ENCODE measurements at regions not wholly inside any gene's neighbourhood (a gene's known extent, or its start where the extent isn't known, plus 50 kb on each side); places are given as distances from the start of the nearest gene placed in this dataset.

DNA sequence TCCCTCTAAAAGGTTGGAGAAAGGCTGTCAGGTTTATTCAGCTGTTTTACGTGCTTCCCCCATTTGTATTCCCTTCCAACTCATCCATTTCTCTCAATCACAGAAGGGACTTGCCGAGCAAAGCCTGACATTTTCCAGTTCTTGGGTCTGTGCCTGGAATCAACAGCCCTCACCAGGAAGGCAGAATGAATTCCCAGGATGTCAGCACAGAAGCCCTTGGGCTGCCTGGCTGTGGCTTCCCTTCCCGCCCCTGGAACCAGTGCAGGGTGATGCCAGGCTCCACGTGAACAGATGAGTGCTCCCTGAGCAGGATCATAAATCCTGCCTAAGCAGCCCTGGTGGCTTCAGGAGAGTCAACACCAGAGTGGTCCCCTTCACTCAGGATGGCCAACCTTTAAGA lies 86.1 kb upstream of the CD83 start:
- DNase-seq, result no peak

GRCh38 chr6:14035071-14035847 lies 82.3 kb upstream of the CD83 start:
- no peak for DNase-seq

DNA sequence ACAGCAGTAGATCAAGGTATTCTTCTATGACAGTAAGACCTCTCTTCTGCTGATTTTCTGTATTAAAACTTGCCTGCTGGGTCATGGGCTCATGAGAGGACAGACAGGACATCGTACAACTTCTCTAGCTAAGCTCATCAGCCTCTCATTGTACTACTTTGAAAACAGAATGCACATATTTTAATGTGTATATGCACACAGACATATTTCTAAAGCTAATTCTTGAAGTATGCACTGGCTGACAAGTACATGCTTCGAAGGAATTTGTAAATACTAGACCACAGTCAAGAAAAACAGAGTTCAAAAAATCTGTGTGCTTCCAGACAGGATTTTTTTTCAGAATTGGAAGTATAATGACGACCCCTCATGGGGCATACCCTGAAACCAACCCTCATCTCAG lies 81.7 kb upstream of the CD83 start:
- no peak for DNase-seq

- no peak for DNase-seq
These were observed 80.7 kb upstream of the CD83 start for GRCh38 chr6:14036911-14037310.

- DNase-seq, result no peak
These were observed 79.9 kb upstream of the CD83 start for GRCh38 chr6:14037402-14038277.

GRCh38 chr6:14038467-14039437 lies 78.8 kb upstream of the CD83 start:
- no peak for DNase-seq

- DNase-seq, result no peak
These were observed 77.5 kb upstream of the CD83 start for GRCh38 chr6:14040042-14040441.

DNA sequence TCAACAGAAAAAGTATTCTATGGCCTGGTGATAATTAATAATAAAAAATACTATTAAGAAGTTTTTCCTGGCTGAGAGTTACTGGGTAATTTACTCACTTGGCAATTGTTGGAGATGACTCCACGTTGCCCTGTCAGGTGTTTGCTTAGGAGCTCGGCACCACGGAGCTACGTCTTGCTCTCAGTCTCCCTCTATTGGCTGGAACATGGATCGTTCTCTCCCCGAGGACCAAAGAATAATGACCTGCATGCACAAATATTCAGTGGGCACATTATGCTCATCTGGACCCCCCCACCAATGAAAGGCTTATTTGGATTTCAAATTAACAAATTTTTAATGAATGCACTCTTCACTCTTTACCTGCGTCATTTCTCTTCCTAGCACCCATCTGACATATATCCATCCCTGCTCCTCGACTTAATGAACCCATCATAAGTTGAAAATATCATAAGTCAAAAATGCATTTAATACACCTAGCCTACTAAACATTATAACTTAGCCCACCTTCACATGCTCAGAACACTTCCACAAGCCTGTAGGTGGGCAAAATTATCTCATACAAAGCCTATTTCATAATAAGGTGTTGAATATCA lies 71.0 kb upstream of the CD83 start:
- DNase-seq, result no peak

- no peak for DNase-seq
These were observed 70.3 kb upstream of the CD83 start for GRCh38 chr6:14047151-14047740.

GRCh38 chr6:14048837-14049236 lies 68.7 kb upstream of the CD83 start:
- no peak for DNase-seq

GRCh38 chr6:14051355-14051754 lies 66.2 kb upstream of the CD83 start:
- DNase-seq, result no peak

DNA sequence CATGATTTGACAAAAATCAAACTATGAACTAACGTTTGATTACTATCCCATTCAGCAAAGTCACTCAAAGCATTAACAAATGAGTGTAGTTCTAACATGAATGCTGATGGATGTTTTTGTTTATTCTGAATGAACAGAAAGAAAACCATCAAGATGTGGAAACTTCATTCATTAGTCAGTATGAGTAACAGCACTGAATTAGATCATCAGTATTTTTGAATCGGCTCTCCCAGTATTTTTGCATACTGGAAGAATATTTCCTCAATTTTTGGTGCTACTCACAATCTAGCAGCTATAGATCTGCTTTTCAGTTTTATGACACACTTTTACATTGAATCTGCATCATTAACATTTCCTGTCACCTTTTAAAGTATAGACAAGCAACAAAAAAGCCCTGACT lies 63.8 kb upstream of the CD83 start:
- no peak for DNase-seq

DNA sequence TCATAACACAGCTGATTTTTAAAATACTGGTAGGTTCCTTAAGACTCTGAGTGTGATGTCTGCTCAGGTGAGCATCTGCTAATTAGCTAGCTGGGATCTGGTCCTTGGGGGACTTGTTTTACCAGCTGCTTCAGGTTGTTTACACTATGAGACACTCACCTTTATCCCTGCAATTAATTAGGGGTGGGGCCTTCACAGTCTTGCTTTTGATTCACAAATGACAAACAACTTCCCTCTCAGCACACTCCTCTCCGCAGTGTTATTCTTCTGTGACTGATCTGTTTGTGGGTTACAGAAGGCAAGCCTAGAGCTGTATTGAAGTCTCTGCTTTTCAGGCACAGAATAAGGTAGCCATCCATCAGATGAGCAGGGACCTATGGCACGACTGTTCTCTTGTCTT lies 62.0 kb upstream of the CD83 start:
- DNase-seq, result no peak

DNA sequence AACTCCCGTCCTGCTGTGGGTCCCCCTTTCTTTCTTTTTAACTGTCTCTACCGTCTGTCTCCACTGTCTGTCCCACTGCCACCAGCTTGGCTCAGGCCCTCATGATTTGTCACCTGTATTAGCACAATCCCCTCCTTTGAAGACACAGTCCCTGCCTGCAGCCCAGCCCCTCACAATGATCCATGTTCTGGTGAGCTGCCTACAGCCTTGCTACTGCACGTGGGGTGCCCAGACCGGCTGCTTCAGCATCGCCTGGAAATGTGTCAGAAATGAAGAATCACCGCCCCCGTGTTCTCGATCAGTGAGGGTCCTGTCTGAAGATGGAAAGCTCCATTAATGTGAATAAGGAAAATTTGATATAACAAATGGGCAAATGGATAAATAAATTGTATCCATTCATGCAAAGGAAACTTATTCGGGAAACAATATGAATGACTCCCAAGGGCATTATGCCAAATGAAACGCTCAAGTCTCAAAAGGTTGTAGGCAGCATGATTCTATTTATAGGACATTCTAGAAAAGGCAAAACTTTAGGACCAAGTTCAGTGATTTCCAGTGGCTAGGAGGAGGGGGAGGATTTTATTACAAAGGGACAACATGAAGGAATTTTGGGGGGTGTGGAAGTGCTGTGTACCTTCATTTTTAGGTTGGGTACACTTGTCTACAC lies 59.4 kb upstream of the CD83 start:
- no peak for DNase-seq

- no peak for DNase-seq
These were observed 58.8 kb upstream of the CD83 start for GRCh38 chr6:14058735-14059134.

DNA sequence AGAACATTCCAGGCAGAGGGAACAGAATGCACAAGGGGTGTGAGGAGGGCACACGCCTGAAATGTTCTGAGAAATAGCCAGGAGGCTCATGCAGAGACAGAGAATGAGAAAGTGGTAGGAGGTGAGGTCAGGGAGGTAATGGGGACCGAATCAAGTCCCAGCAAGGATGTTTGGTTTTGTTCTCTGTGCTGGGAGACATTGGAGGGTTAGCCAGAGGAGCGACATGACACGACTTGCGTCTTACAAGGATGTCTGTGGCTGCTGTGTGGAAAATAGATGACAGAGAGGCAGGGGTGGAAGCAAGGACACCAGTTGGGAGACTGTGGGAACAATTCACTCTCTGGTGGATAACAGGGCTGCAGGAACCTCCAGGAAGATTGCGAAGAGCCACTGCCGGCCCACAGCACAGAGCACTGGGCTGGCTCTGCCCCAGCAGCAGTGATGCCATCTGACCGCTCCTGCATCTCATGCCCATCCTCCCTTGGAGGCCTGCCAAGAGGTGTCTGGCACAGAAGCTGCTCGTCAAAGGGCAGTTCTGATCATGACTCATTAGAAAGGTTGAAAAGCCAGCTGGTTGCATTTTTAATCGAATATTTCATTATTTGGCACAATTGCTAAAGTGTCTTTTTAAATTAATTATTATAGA lies 57.7 kb upstream of the CD83 start:
- no peak for DNase-seq

DNA sequence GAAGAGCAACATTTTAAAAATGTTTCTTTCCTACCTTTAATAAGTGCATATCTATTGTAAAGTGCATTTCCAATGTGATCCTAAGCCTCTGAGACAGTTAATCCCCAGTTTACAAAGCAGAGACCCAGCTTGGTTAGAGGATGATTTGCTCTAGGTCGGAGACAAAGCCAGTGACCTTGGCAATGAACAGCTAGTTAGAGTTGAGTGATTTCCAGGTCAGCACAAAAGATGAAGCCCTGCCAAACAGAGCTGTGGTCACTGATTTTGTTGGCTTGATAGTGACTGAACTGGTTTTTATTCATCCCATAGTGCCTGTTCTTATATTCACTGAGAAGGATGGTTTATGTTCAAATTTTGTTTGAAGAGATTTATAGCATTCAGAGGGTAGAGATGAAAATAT lies 56.6 kb upstream of the CD83 start:
- no peak for DNase-seq

DNA sequence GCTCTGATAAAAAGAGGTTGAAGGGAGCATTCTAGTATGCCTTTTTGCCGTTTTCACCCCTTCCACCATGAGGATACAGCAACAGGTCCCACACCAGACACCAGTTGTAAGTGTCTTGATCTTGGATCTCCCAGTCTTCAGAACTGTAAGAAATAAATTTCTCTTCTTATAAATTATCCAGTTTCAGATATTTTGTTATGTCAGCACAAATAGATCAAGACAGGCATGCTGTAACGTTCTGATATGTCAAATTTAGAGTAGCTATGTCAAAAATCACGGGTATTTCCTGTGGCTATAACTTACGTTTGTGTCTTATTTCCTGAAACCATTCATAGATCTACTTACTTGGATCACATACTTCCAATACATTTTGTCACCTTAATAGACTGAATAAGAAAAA lies 55.9 kb upstream of the CD83 start:
- no peak for DNase-seq

GRCh38 chr6:14062345-14063029 lies 55.1 kb upstream of the CD83 start:
- DNase-seq, result no peak

DNA sequence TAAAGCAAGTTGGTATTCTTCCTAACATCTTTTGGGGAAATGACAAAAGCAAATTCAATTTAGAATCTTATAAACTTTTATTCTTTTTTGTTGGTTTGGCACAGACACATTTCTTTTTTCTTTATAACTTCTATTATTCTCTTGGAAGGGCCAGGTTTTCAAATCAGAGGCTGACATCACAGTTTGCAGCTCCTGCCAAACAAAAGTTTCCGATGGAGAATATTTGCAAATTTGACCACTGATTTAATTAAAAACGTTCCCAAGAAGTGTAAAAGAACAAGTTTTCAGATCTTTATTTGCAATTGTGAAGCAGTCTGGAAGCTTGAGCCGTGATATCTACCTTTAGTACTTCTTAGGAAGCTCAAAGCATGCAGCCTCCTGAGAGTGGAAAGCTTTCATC lies 53.8 kb upstream of the CD83 start:
- DNase-seq, result no peak

- DNase-seq, result no peak
These were observed 52.2 kb upstream of the CD83 start for GRCh38 chr6:14065350-14065749.
